Liver (tissue), 8 donors: ENCODE measurements at regions not wholly inside any gene's neighbourhood (a gene's known extent, or its start where the extent isn't known, plus 50 kb on each side); places are given as distances from the start of the nearest gene placed in this dataset.

Experiments used
- DNase-seq: peaks from one replicate; pipeline ENCODE4 v3.0.0-alpha.2; 2017; ENCODE audit warnings: low spot score
- H3K27ac ChIP-seq, 2 donors: one replicate each; pipeline ENCODE4 v1.7.0; 2013; ENCODE audit warnings: inconsistent platforms in 2 of 2, low read length in 2 of 2, control low read depth in 1 of 2, low read depth in 1 of 2, mild to moderate bottlenecking in 1 of 2
- H3K27me3 ChIP-seq, 4 donors: one replicate each; pipeline versions ENCODE4 v1.6.1 to v1.7.0; 2013; ENCODE audit warnings: low read length in 3 of 4, inconsistent platforms in 1 of 4, mild to moderate bottlenecking in 1 of 4, moderate library complexity in 1 of 4; ENCODE audit not compliant: control insufficient read depth in 4 of 4, insufficient read depth in 4 of 4
- H3K36me3 ChIP-seq, 4 donors: one replicate each; pipeline versions ENCODE4 v1.6.1 to v1.7.0; 2013; ENCODE audit warnings: low read length in 3 of 4, mild to moderate bottlenecking in 3 of 4, low read depth in 1 of 4, moderate library complexity in 1 of 4; ENCODE audit not compliant: control insufficient read depth in 4 of 4, insufficient read depth in 3 of 4
- H3K4me1 ChIP-seq, 4 donors: one replicate each; pipeline versions ENCODE4 v1.6.1 to v1.7.0; 2013; ENCODE audit warnings: low read length in 3 of 4, mild to moderate bottlenecking in 3 of 4, moderate library complexity in 1 of 4; ENCODE audit not compliant: control insufficient read depth in 4 of 4, insufficient read depth in 4 of 4
- H3K4me3 ChIP-seq, 3 donors: one replicate each; pipeline versions ENCODE4 v1.6.1 to v1.7.0; 2013; ENCODE audit warnings: low read length in 3 of 3, control low read depth in 1 of 3, low read depth in 1 of 3, mild to moderate bottlenecking in 1 of 3
- H3K9ac ChIP-seq, 2 donors: one replicate each; pipeline ENCODE4 v1.7.0; 2013; ENCODE audit warnings: low read length in 2 of 2, mild to moderate bottlenecking in 2 of 2, moderate library complexity in 2 of 2, control low read depth in 1 of 2, low read depth in 1 of 2
- H3K9me3 ChIP-seq, 4 donors: one replicate each; pipeline versions ENCODE4 v1.6.1 to v1.7.0; 2013; ENCODE audit warnings: low read length in 3 of 4; ENCODE audit not compliant: control insufficient read depth in 4 of 4
- EGR1 ChIP-seq, 2 donors: IDR thresholded peaks; 2 replicates each; pipeline ENCODE4 v1.6.1; 2016 to 2018; ENCODE audit warnings: antibody characterized with exemption in 2 of 2, low read depth in 2 of 2
- FOXA1 ChIP-seq: IDR thresholded peaks from 2 replicates; pipeline ENCODE4 v1.6.1; 2016; ENCODE audit warnings: antibody characterized with exemption
- FOXA2 ChIP-seq: IDR thresholded peaks from 2 replicates; pipeline ENCODE4 v1.6.1; 2016; ENCODE audit warnings: antibody characterized with exemption
- GABPA ChIP-seq, 2 donors: IDR thresholded peaks in 1 of 2; conservative IDR thresholded peaks in 1 of 2; 2 replicates each; pipeline ENCODE4 v1.6.1; 2016; ENCODE audit warnings: antibody characterized with exemption in 2 of 2, mild to moderate bottlenecking in 1 of 2, moderate library complexity in 1 of 2
- HNF4A ChIP-seq, 2 donors: conservative IDR thresholded peaks; 2 replicates each; pipeline ENCODE4 v1.6.1; 2016; ENCODE audit warnings: antibody characterized with exemption in 2 of 2, mild to moderate bottlenecking in 2 of 2
- HNF4G ChIP-seq: IDR thresholded peaks from 2 replicates; pipeline ENCODE4 v1.6.1; 2016; ENCODE audit warnings: antibody characterized with exemption
- JUND ChIP-seq, 2 donors: IDR thresholded peaks; 2 replicates each; pipeline ENCODE4 v1.6.1; 2016; ENCODE audit warnings: antibody characterized with exemption in 2 of 2
- MAX ChIP-seq: IDR thresholded peaks from 2 replicates; pipeline ENCODE4 v1.6.1; 2016; ENCODE audit warnings: antibody characterized with exemption
- NR2F2 ChIP-seq: IDR thresholded peaks from 2 replicates; pipeline ENCODE4 v1.6.1; 2016; ENCODE audit warnings: antibody characterized with exemption
- RAD21 ChIP-seq, 2 donors: IDR thresholded peaks; 2 replicates each; pipeline ENCODE4 v1.6.1; 2016; ENCODE audit warnings: antibody characterized with exemption in 2 of 2, mild to moderate bottlenecking in 2 of 2
- RXRA ChIP-seq, 2 donors: IDR thresholded peaks; 2 replicates each; pipeline ENCODE4 v1.6.1; 2017 to 2018; ENCODE audit warnings: antibody characterized with exemption in 2 of 2, mild to moderate bottlenecking in 1 of 2
- SP1 ChIP-seq: IDR thresholded peaks from 2 replicates; pipeline ENCODE4 v1.6.1; 2018; ENCODE audit warnings: antibody characterized with exemption, mild to moderate bottlenecking
- TAF1 ChIP-seq: conservative IDR thresholded peaks from 2 replicates; pipeline ENCODE4 v1.6.1; 2016; ENCODE audit warnings: antibody characterized with exemption, mild to moderate bottlenecking
- YY1 ChIP-seq: IDR thresholded peaks from 2 replicates; pipeline ENCODE4 v1.6.1; 2016; ENCODE audit warnings: antibody characterized with exemption, mild to moderate bottlenecking
- ZBTB33 ChIP-seq: IDR thresholded peaks from 2 replicates; pipeline ENCODE4 v1.6.1; 2016; ENCODE audit warnings: antibody characterized with exemption
- WGBS: extraction: QIAGEN DNeasy Blood & Tissue Kit; methylation state at CpG from one replicate; pipeline ENCODE4 v1.1.7; 2013; 5-methylcytosine and 5-hydroxymethylcytosine counted together
- TF ChIP-seq, protein P1 (sequence below): IDR thresholded peaks from 2 replicates; pipeline ENCODE4 v1.6.1; 2016; ENCODE audit warnings: antibody characterized with exemption
- TF ChIP-seq, protein P2 (sequence below): fragments of 150-350 bp; IDR thresholded peaks from 2 replicates; pipeline ENCODE4 v1.5.1; 2017; ENCODE audit warnings: improper control_type of control experiment, low read depth, low read length; ENCODE audit not compliant: missing input control
- donor health status: healthy.
- donor health status: healthy.
- donor health status: healthy.
- donor health status: healthy.
- donor health status: healthy.

- H3K4me3 ChIP-seq: no peak overlapping the region
- no peaks in the 10 kb centered on the region for H3K9me3 ChIP-seq
- 59% methylated on average over 6 of the region's 6 CpGs for WGBS
- H3K4me1 ChIP-seq: peaks cover 0 to 8% (median 2%) of the 10 kb centered on the region in 4 donors
- H3K27me3 ChIP-seq: no peaks in the 10 kb centered on the region
- H3K9ac ChIP-seq: no peak overlapping the region
- no peaks in the 10 kb centered on the region for H3K36me3 ChIP-seq
- TF ChIP-seq HNF4A (conservative IDR thresholded peaks at IDR 0.05) (no peak), GABPA (IDR thresholded peaks at IDR 0.05 in 1 of 2, conservative IDR thresholded peaks at IDR 0.05 in 1 of 2) (no peak), JUND (IDR thresholded peaks at IDR 0.05) (peak; percentile 62 to 68)
- no peak for DNase-seq
- H3K27ac ChIP-seq: no peak overlapping the region
These were observed 1231.7 kb upstream of the ZEB2 start for GRCh38 chr2:145751629-145752028.

DNA sequence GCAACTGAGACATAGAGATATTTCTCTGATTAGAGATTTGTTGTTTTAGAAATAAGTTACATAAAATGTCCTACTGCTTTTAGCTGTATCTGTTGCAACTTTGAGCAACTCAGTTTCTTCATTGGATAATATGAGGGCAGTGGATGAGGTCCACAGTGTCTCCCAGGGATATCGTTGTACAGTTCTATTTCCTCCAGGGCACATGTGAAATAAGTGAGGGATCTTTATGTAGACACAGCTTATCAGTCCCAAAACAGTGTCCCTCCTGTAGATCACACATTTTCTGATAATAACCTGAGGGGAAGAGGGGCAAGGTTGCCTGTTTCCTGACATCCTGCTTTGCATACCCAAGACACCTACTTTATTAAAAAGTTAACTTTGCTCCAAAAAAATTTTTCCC is 1231.2 kb upstream of the ZEB2 start:
- Histone ChIP-seq H3K36me3 (no peaks in the 10 kb centered on the region), H3K27ac (no peak overlapping the region), H3K4me1 (peaks cover 0 to 8% (median 2%) of the 10 kb centered on the region in 4 donors), H3K9ac (no peak overlapping the region), H3K9me3 (no peaks in the 10 kb centered on the region), H3K4me3 (no peak overlapping the region), H3K27me3 (no peaks in the 10 kb centered on the region)
- TF ChIP-seq RAD21 (IDR thresholded peaks at IDR 0.05): no peak
- TF ChIP-seq, protein P1, sequence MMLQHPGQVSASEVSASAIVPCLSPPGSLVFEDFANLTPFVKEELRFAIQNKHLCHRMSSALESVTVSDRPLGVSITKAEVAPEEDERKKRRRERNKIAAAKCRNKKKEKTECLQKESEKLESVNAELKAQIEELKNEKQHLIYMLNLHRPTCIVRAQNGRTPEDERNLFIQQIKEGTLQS: no peak
- TF ChIP-seq TAF1: no peak
- no peak for TF ChIP-seq FOXA1
- TF ChIP-seq YY1: no peak
- no peak for TF ChIP-seq RXRA (IDR thresholded peaks at IDR 0.05)
- WGBS: 70% methylated on average over 1 of the region's 1 CpG
- no peak for DNase-seq

GRCh38 chr2:145750612-145751011 is 1230.7 kb upstream of the ZEB2 start:
- no peak for DNase-seq
- no peak overlapping the region for H3K4me3 ChIP-seq
- H3K36me3 ChIP-seq: no peaks in the 10 kb centered on the region
- WGBS: 78% methylated on average over 4 of the region's 4 CpGs
- H3K4me1 ChIP-seq: peaks cover 0 to 7% (median 2%) of the 10 kb centered on the region in 4 donors
- no peak overlapping the region for H3K9ac ChIP-seq
- TF ChIP-seq TAF1 (no peak), MAX (no peak), HNF4G (no peak), FOXA2 (no peak), RXRA (IDR thresholded peaks at IDR 0.05) (no peak), RAD21 (IDR thresholded peaks at IDR 0.05) (no peak), GABPA (IDR thresholded peaks at IDR 0.05 in 1 of 2, conservative IDR thresholded peaks at IDR 0.05 in 1 of 2) (no peak), FOXA1 (no peak), NR2F2 (no peak), JUND (IDR thresholded peaks at IDR 0.05) (no peak), SP1 (no peak), ZBTB33 (no peak), EGR1 (IDR thresholded peaks at IDR 0.05; ENCODE audit: low read depth in 2 of 2) (no peak), YY1 (no peak), HNF4A (conservative IDR thresholded peaks at IDR 0.05) (no peak)
- TF ChIP-seq, protein P2, sequence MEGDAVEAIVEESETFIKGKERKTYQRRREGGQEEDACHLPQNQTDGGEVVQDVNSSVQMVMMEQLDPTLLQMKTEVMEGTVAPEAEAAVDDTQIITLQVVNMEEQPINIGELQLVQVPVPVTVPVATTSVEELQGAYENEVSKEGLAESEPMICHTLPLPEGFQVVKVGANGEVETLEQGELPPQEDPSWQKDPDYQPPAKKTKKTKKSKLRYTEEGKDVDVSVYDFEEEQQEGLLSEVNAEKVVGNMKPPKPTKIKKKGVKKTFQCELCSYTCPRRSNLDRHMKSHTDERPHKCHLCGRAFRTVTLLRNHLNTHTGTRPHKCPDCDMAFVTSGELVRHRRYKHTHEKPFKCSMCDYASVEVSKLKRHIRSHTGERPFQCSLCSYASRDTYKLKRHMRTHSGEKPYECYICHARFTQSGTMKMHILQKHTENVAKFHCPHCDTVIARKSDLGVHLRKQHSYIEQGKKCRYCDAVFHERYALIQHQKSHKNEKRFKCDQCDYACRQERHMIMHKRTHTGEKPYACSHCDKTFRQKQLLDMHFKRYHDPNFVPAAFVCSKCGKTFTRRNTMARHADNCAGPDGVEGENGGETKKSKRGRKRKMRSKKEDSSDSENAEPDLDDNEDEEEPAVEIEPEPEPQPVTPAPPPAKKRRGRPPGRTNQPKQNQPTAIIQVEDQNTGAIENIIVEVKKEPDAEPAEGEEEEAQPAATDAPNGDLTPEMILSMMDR: no peak
- TF ChIP-seq, protein P1: no peak
- H3K27me3 ChIP-seq: no peaks in the 10 kb centered on the region
- no peak overlapping the region for H3K27ac ChIP-seq
- H3K9me3 ChIP-seq: no peaks in the 10 kb centered on the region
